GM12874 (cell line): ENCODE measurements at regions not wholly inside any gene's neighbourhood (a gene's known extent, or its start where the extent isn't known, plus 50 kb on each side); places are given as distances from the start of the nearest gene placed in this dataset.

ENCODE experiments used
- CTCF ChIP-seq: IDR thresholded peaks from 2 replicates; pipeline ENCODE4 v1.5.1; 2011; ENCODE audit warnings: low read depth, mild to moderate bottlenecking, control low read depth, low read length, moderate library complexity; ENCODE audit not compliant: insufficient read depth

DNA sequence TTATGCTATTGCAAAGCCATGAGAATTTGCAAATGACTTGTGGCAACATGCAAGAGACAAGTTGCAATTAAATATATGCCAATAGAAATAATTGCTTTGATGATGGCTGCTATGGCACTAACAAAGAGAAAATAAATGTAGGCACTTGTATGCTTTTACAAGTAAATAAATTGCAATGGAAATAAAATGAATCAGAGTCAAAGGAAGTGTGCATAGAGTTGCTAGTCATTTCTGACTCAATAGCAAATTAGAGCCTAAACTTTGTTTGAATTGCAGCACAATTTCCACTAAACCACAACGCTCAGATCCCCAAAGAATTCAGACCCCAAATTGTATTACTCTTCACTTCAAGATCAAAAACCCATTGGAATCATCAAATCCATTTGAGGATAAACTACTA lies 792.1 kb upstream of the ARGLU1 start:
- no peak for TF ChIP-seq CTCF

GRCh38 chr13:107358866-107359265 lies 790.9 kb upstream of the ARGLU1 start:
- TF ChIP-seq CTCF, result no peak

DNA sequence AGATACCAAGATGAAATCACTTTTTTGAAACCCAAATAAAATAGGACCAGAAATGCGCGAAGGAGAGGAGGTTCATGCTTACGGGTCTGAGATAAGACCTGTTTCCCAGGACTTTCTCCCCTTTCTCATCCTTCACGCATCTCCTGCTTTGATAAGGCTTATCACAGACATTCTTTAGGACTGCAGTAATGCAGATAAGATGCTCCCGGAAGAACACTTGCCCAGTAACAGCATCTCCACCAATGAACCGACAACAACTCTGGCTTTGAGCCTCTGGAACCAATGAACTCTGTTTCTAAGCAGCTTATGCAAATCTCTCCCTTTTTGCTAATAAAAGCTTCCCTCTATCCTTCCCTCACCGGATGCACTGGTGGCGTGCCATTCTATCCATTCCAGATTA lies 783.4 kb upstream of the ARGLU1 start:
- no peak for TF ChIP-seq CTCF

- no peak for TF ChIP-seq CTCF
Measured at GRCh38 chr13:107348925-107349324, 781.0 kb upstream of the ARGLU1 start.

DNA sequence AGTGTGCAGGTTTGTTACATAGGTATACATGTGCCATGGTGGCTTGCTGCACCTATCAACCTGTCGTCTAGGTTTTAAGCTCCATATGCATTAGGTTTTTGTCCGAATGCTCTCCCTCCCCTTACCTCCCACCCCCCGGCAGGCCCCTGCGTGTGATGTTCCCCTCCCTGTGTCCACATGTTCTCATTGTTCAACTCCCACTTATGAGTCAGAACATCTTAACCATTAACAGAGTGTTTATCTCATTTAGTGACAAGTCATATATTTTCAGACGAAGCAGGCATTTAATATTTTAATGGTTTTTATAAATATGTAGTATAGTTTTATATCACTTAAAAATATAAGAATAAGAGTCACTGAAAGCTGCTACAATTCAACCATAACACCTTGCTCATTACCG lies 780.5 kb upstream of the ARGLU1 start:
- TF ChIP-seq CTCF, result no peak

- no peak for TF ChIP-seq CTCF
Measured at GRCh38 chr13:107347641-107348369, 779.9 kb upstream of the ARGLU1 start.

DNA sequence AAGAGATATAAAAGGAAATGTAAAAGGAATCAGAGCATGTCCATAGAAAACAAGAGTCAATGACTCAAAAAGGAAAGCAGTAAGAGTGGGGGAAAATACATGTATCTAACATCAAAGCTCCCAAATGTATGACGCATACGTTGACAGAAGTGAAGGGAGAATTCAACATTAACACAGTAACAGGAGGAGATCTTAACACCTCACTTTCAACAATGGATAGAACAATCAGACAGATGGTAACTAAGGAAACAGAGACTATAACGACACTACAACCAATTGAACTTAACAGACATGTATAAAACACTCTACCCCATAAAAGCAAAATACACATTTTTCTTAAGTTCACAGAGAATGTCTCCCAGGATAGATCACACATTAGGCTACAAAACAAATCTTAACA lies 774.8 kb upstream of the ARGLU1 start:
- TF ChIP-seq CTCF, result no peak
